GM12878 (cell line): ENCODE measurements at regions not wholly inside any gene's neighbourhood (a gene's known extent, or its start where the extent isn't known, plus 50 kb on each side); places are given as distances from the start of the nearest gene placed in this dataset.

Experiments used
- ATAC-seq: fragments of 200-7000 bp; cut with Tn5 transposase; 3 replicates; pipeline ENCODE4 v1.9.1; 2020; ENCODE audit warnings: mild to moderate bottlenecking, moderate library complexity
- BruUV-seq: library from RNA; stranded (reverse); fragments of 400-500 nt; replicated peaks from 2 replicates; lab custom pipeline; 2021; lab: Mats Ljungman, UMichigan
- CTCF ChIA-PET: fragments of 300-600 bp; sonication (Branson Sonifier 250); formaldehyde crosslinking; extraction: SDS; loops from one replicate; lab custom pipeline; 2021; ENCODE audit warnings: inconsistent platforms; lab: Yijun Ruan, JAX
- POLR2A ChIA-PET: fragments of 350-600 bp; formaldehyde crosslinking; extraction: SDS; loops from one replicate; lab custom pipeline; 2021; ENCODE audit warnings: inconsistent platforms; lab: Charles Lee
- RAD21 ChIA-PET: fragments of 300-600 bp; sonication (Branson Sonifier 250); formaldehyde crosslinking; loops from one replicate; lab custom pipeline; 2023; ENCODE audit warnings: antibody characterized with exemption; ENCODE audit not compliant: unreplicated experiment; lab: Charles Lee
- SMC1A ChIA-PET: fragments of 300-600 bp; sonication (Branson Sonifier 250); formaldehyde crosslinking; loops from one replicate; lab custom pipeline; 2023; ENCODE audit not compliant: unreplicated experiment, uncharacterized antibody; lab: Charles Lee
- DNase-seq: peaks from one replicate; pipeline ENCODE4 v3.0.0-alpha.2; 2011; ENCODE audit warnings: low read depth, low spot score
- FAIRE-seq: peaks from 3 replicates; lab custom pipeline; 2011; peaks lifted over from hg19 to GRCh38; lab: Jason Lieb, UNC
- H2AFZ ChIP-seq: 2 replicates; pipeline ENCODE4 v1.6.0; 2011; ENCODE audit warnings: low read depth, low read length, control low read depth; ENCODE audit not compliant: control insufficient read depth
- H3K27ac ChIP-seq: 2 replicates; pipeline ENCODE4 v1.5.1; 2011; ENCODE audit warnings: control low read depth; ENCODE audit not compliant: control insufficient read depth, insufficient read depth
- H3K27me3 ChIP-seq, 2 experiments: replicated peaks in 1 of 2; 2 replicates each; pipeline versions ENCODE4 v1.6.0 to v1.6.1; 2011; ENCODE audit warnings: low read length in 1 of 2; ENCODE audit not compliant: control insufficient read depth in 2 of 2, insufficient read depth in 2 of 2
- H3K36me3 ChIP-seq, 2 experiments: 2 replicates each; pipeline ENCODE4 v1.5.1; 2011; ENCODE audit warnings: low read length in 1 of 2; ENCODE audit not compliant: control insufficient read depth in 2 of 2, insufficient read depth in 2 of 2
- H3K4me1 ChIP-seq: 2 replicates; pipeline ENCODE4 v1.6.1; 2011; ENCODE audit warnings: mild to moderate bottlenecking, low read length, moderate library complexity, mixed read lengths; ENCODE audit not compliant: control insufficient read depth, insufficient read depth
- H3K4me2 ChIP-seq: 2 replicates; pipeline ENCODE4 v1.6.0; 2011; ENCODE audit warnings: control low read depth; ENCODE audit not compliant: control insufficient read depth, insufficient read depth
- H3K4me3 ChIP-seq: fragments of 200-600 bp; sonication (generic); 2 replicates; pipeline ENCODE4 v1.5.1; 2016
- H3K79me2 ChIP-seq: 2 replicates; pipeline ENCODE4 v1.6.0; 2011; ENCODE audit warnings: low read length; ENCODE audit not compliant: control insufficient read depth, insufficient read depth
- H3K9ac ChIP-seq: 2 replicates; pipeline ENCODE4 v1.8.0; 2011; ENCODE audit warnings: low read length, control low read depth, mixed read lengths; ENCODE audit not compliant: control insufficient read depth, insufficient read depth
- H3K9me3 ChIP-seq: replicated peaks from 3 replicates; pipeline ENCODE4 v1.5.1; 2011; ENCODE audit warnings: mild to moderate bottlenecking, low read length; ENCODE audit not compliant: control insufficient read depth, insufficient read depth
- H4K20me1 ChIP-seq: 2 replicates; pipeline ENCODE4 v1.6.0; 2011; ENCODE audit not compliant: control insufficient read depth, insufficient read depth
- in situ Hi-C: fragments of 300-500 bp; cut with MboI; formaldehyde crosslinking; loops from 9 replicates; pipeline ENCODE4 v1.14.3; 2018; ENCODE audit warnings: mixed read lengths
- intact Hi-C: fragments of 100-400 bp; cut with micrococcal nuclease; formaldehyde crosslinking; loops from one replicate; pipeline ENCODE4 v1.14.2; 2022; ENCODE audit not compliant: unreplicated experiment
- TF ChIP-seq, protein P1 (sequence below): IDR thresholded peaks from 2 replicates; pipeline ENCODE4 v1.6.1; 2012; ENCODE audit warnings: improper control_type of control experiment, low read depth, low read length; ENCODE audit not compliant: insufficient replicate concordance

- BruUV-seq: no TSS peak
- TF ChIP-seq, protein P1, sequence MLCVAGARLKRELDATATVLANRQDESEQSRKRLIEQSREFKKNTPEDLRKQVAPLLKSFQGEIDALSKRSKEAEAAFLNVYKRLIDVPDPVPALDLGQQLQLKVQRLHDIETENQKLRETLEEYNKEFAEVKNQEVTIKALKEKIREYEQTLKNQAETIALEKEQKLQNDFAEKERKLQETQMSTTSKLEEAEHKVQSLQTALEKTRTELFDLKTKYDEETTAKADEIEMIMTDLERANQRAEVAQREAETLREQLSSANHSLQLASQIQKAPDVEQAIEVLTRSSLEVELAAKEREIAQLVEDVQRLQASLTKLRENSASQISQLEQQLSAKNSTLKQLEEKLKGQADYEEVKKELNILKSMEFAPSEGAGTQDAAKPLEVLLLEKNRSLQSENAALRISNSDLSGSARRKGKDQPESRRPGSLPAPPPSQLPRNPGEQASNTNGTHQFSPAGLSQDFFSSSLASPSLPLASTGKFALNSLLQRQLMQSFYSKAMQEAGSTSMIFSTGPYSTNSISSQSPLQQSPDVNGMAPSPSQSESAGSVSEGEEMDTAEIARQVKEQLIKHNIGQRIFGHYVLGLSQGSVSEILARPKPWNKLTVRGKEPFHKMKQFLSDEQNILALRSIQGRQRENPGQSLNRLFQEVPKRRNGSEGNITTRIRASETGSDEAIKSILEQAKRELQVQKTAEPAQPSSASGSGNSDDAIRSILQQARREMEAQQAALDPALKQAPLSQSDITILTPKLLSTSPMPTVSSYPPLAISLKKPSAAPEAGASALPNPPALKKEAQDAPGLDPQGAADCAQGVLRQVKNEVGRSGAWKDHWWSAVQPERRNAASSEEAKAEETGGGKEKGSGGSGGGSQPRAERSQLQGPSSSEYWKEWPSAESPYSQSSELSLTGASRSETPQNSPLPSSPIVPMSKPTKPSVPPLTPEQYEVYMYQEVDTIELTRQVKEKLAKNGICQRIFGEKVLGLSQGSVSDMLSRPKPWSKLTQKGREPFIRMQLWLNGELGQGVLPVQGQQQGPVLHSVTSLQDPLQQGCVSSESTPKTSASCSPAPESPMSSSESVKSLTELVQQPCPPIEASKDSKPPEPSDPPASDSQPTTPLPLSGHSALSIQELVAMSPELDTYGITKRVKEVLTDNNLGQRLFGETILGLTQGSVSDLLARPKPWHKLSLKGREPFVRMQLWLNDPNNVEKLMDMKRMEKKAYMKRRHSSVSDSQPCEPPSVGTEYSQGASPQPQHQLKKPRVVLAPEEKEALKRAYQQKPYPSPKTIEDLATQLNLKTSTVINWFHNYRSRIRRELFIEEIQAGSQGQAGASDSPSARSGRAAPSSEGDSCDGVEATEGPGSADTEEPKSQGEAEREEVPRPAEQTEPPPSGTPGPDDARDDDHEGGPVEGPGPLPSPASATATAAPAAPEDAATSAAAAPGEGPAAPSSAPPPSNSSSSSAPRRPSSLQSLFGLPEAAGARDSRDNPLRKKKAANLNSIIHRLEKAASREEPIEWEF: no peak
- ChIA-PET CTCF (interaction anchor here (0.9 to 12.6 kb wide), 9 partner anchors 8 to 163 kb away, joined by 3 to 125 read pairs (median 5); no protein-coding TSS in a partner anchor), RAD21 (interaction anchor here (1.4 to 2.7 kb wide), 8 partner anchors 10 to 132 kb away, joined by 3 to 8 read pairs (median 6); no protein-coding TSS in a partner anchor), POLR2A (interaction anchor here (0.6 to 2.4 kb wide), 3 partner anchors 10 to 176 kb away, joined by 3 to 9 read pairs (median 4); partner anchors contain the start of gene SRP19), SMC1A (interaction anchor here (0.9 to 4.1 kb wide), 13 partner anchors 9 to 242 kb away, joined by 3 to 26 read pairs (median 5); no protein-coding TSS in a partner anchor)
- Histone ChIP-seq H2AFZ (no peak overlapping the region), H3K79me2 (no peaks in the 10 kb centered on the region), H3K36me3 (no peaks in the 10 kb centered on the region), H3K4me1 (peaks cover 10% of the 10 kb centered on the region), H3K9ac (no peak overlapping the region), H3K4me3 (no peak overlapping the region), H3K27ac (no peak overlapping the region), H3K4me2 (no peak overlapping the region), H3K27me3 (peaks cover 0 to 2% of the 10 kb centered on the region in 2 experiments; a peak in 2 of 4 replicates), H3K9me3 (no peaks in the 10 kb centered on the region), H4K20me1 (no peaks in the 10 kb centered on the region)
- in situ Hi-C loops (no loop called here), intact Hi-C loops (no loop called here)
- FAIRE-seq (no peak), ATAC-seq (no peak), DNase-seq (no peak)
Observed at GRCh38 chr5:112685386-112685785, 52.3 kb upstream of the APC start.
